ENCODE measurements at regions not wholly inside any gene's neighbourhood (a gene's known extent, or its start where the extent isn't known, plus 50 kb on each side); places are given as distances from the start of the nearest gene placed in this dataset.

GRCh38 chr2:151103551-151103950, 158.1 kb downstream of the RBM43 start:
- H3K4me1 ChIP-seq (ENCODE audit: insufficient read depth, low read length): no peaks in the 10 kb centered on the region
- no peak overlapping the region for H3K4me2 ChIP-seq (ENCODE audit: insufficient read depth, insufficient read length, low read length)
- no peak overlapping the region for H4K8ac ChIP-seq (replicated peaks; ENCODE audit: insufficient read length, low read depth, low read length)
- H2BK12ac ChIP-seq (ENCODE audit: insufficient read length, low read depth, low read length): no peak overlapping the region
- H3K4ac ChIP-seq (ENCODE audit: low read depth, low read length): no peak overlapping the region
- H3K27me3 ChIP-seq (ENCODE audit: insufficient read depth, low read length): no peaks in the 10 kb centered on the region
- H2BK120ac ChIP-seq (ENCODE audit: low read depth, low read length, poor library complexity, severe bottlenecking): no peak overlapping the region
- H3K9me3 ChIP-seq (ENCODE audit: control insufficient read depth, low read depth, low read length): peaks cover 11% of the 10 kb centered on the region
- H2BK15ac ChIP-seq (ENCODE audit: low read depth, low read length): no peak overlapping the region
- Mint-ChIP-seq H3K36me3 (ENCODE audit: insufficient read depth in 1 of 3, low read depth in 3 of 3) (peaks cover 2 to 40% (median 9%) of the 10 kb centered on the region in 3 experiments), H3K4me1 (peaks cover 8 to 14% of the 10 kb centered on the region in 2 experiments; a peak in 3 of 4 replicates), H3K4me3 (no peak overlapping the region), H3K9me3 (peaks cover 17 to 18% of the 10 kb centered on the region in 2 experiments), H3K27ac (no peak overlapping the region), H3K27me3 (ENCODE audit: low read depth) (no peaks in the 10 kb centered on the region)
- no peak overlapping the region for H2BK5ac ChIP-seq (ENCODE audit: insufficient read length, low read length)
- WGBS (ENCODE audit: extremely low coverage, insufficient read length, low lambda C conversion rate): no CpG with 5 or more reads among the region's 4 CpGs
- no peak overlapping the region for H3K9ac ChIP-seq (ENCODE audit: extremely low read depth, insufficient read length, low read length)
- no peak for TF ChIP-seq CTCF (conservative IDR thresholded peaks at IDR 0.05)
- no peak overlapping the region for H3K27ac ChIP-seq (ENCODE audit: insufficient read length, low read depth, low read length)
- no peak overlapping the region for H3K18ac ChIP-seq (ENCODE audit: insufficient read length, low read depth, low read length)
- no peak overlapping the region for H2BK20ac ChIP-seq (ENCODE audit: low read depth, low read length, poor library complexity, severe bottlenecking)
- H3K14ac ChIP-seq (ENCODE audit: insufficient read depth, low read length): no peak overlapping the region
- H4K20me1 ChIP-seq (ENCODE audit: control insufficient read depth, insufficient read depth, insufficient read length): no peaks in the 10 kb centered on the region
- no peak overlapping the region for H4K5ac ChIP-seq (ENCODE audit: insufficient read length, low read depth, low read length)
- DNase-seq: no peak
- H3T11ph ChIP-seq (ENCODE audit: low read length): no peak overlapping the region
- no peaks in the 10 kb centered on the region for H3K79me2 ChIP-seq (ENCODE audit: insufficient read depth, low read length)
- H3K23me2 ChIP-seq (ENCODE audit: insufficient read length, low read depth, low read length, poor library complexity, severe bottlenecking): no peaks in the 10 kb centered on the region
- no peak overlapping the region for H4K91ac ChIP-seq (ENCODE audit: insufficient read length, low read depth, low read length)
- H2AFZ ChIP-seq (ENCODE audit: low read length): no peak overlapping the region
- H2AK5ac ChIP-seq (ENCODE audit: insufficient read length, low read length): no peak overlapping the region
- no peaks in the 10 kb centered on the region for H3K79me1 ChIP-seq (ENCODE audit: insufficient read depth, low read depth, low read length, poor library complexity, severe bottlenecking)
- no peak overlapping the region for H3K56ac ChIP-seq (ENCODE audit: insufficient read length, low read depth, low read length)
- H3K23ac ChIP-seq (ENCODE audit: insufficient read length, low read depth, low read length): no peak overlapping the region

Measured in H9 (cell line).